Myocyte (in vitro differentiated cells): ENCODE measurements at regions not wholly inside any gene's neighbourhood (a gene's known extent, or its start where the extent isn't known, plus 50 kb on each side); places are given as distances from the start of the nearest gene placed in this dataset.

Experiments used
- DNase-seq: peaks from one replicate; pipeline ENCODE4 v3.0.0-alpha.2; 2012; ENCODE audit warnings: low read depth

GRCh38 chr2:204108330-204108751 is 171.8 kb downstream of the ICOS start:
- peak; percentile 9 for DNase-seq

GRCh38 chr2:204108781-204109295 is 172.3 kb downstream of the ICOS start:
- no peak for DNase-seq

- DNase-seq, result no peak
These were observed 173.1 kb downstream of the ICOS start for GRCh38 chr2:204109681-204110080.

GRCh38 chr2:204110338-204110741 is 173.8 kb downstream of the ICOS start:
- no peak for DNase-seq

- no peak for DNase-seq
These were observed 174.4 kb downstream of the ICOS start for GRCh38 chr2:204110751-204111516.

- DNase-seq, result no peak
These were observed 175.7 kb downstream of the ICOS start for GRCh38 chr2:204112084-204112770.

- no peak for DNase-seq
These were observed 178.0 kb downstream of the ICOS start for GRCh38 chr2:204114295-204115136.

GRCh38 chr2:204115137-204116056 is 178.8 kb downstream of the ICOS start:
- DNase-seq, result no peak

GRCh38 chr2:204116159-204116792 is 179.7 kb downstream of the ICOS start:
- no peak for DNase-seq

GRCh38 chr2:204122425-204122824 is 185.9 kb downstream of the ICOS start:
- DNase-seq, result no peak

- no peak for DNase-seq
These were observed 187.7 kb downstream of the ICOS start for GRCh38 chr2:204124140-204124750.

GRCh38 chr2:204126705-204127104 is 190.1 kb downstream of the ICOS start:
- DNase-seq, result no peak

GRCh38 chr2:204127238-204127637 is 190.7 kb downstream of the ICOS start:
- peak; percentile 32 for DNase-seq

- no peak for DNase-seq
These were observed 193.2 kb downstream of the ICOS start for GRCh38 chr2:204129591-204130294.

- DNase-seq, result no peak
These were observed 195.1 kb downstream of the ICOS start for GRCh38 chr2:204131621-204132020.

GRCh38 chr2:204133476-204133875 is 196.9 kb downstream of the ICOS start:
- DNase-seq, result no peak

- DNase-seq, result no peak
These were observed 197.9 kb downstream of the ICOS start for GRCh38 chr2:204134421-204134820.

GRCh38 chr2:204135752-204136151 is 199.2 kb downstream of the ICOS start:
- DNase-seq, result no peak

GRCh38 chr2:204138206-204138605 is 201.6 kb downstream of the ICOS start:
- no peak for DNase-seq
